Right renal pelvis (tissue), 4 donors: ENCODE measurements at regions not wholly inside any gene's neighbourhood (a gene's known extent, or its start where the extent isn't known, plus 50 kb on each side); places are given as distances from the start of the nearest gene placed in this dataset.
"Not testable (repeated sequence)": the region's sequence is repeated elsewhere in the genome, so short reads cannot be mapped to it uniquely, and the experiment has no call there.

Experiments used
- DNase-seq, 4 donors: peaks; one replicate each; pipeline ENCODE4 v3.0.0-alpha.2; 2013; ENCODE audit warnings: low read depth in 4 of 4, low spot score in 3 of 4, missing footprints in 1 of 4

GRCh38 chr9:99666571-99666970 lies 155.1 kb upstream of the NR4A3 start:
- DNase-seq: no peak

- not testable (repeated sequence) for DNase-seq
Measured at GRCh38 chr9:99670886-99671285, 150.8 kb upstream of the NR4A3 start.

- no peak for DNase-seq
Measured at GRCh38 chr9:99677281-99677680, 144.4 kb upstream of the NR4A3 start.

- DNase-seq: no peak
Measured at GRCh38 chr9:99678566-99678965, 143.1 kb upstream of the NR4A3 start.

- no peak for DNase-seq
Measured at GRCh38 chr9:99680191-99680590, 141.5 kb upstream of the NR4A3 start.

- DNase-seq: no peak
Measured at GRCh38 chr9:99681113-99681512, 140.6 kb upstream of the NR4A3 start.

- no peak for DNase-seq
Measured at GRCh38 chr9:99682378-99682777, 139.3 kb upstream of the NR4A3 start.

GRCh38 chr9:99682870-99683269 lies 138.8 kb upstream of the NR4A3 start:
- DNase-seq: no peak

GRCh38 chr9:99690573-99690972 lies 131.1 kb upstream of the NR4A3 start:
- no peak for DNase-seq

- DNase-seq: no peak
Measured at GRCh38 chr9:99693888-99694287, 127.8 kb upstream of the NR4A3 start.

GRCh38 chr9:99694393-99694792 lies 127.3 kb upstream of the NR4A3 start:
- DNase-seq: no peak

- DNase-seq: no peak
Measured at GRCh38 chr9:99699396-99699795, 122.3 kb upstream of the NR4A3 start.

GRCh38 chr9:99712214-99712613 lies 109.5 kb upstream of the NR4A3 start:
- DNase-seq: no peak

GRCh38 chr9:99713838-99714306 lies 107.8 kb upstream of the NR4A3 start:
- no peak for DNase-seq

GRCh38 chr9:99718631-99719030 lies 103.1 kb upstream of the NR4A3 start:
- no peak for DNase-seq

- DNase-seq: no peak
Measured at GRCh38 chr9:99720455-99721050, 101.1 kb upstream of the NR4A3 start.

- no peak for DNase-seq
Measured at GRCh38 chr9:99721898-99722297, 99.8 kb upstream of the NR4A3 start.

- DNase-seq: no peak
Measured at GRCh38 chr9:99722877-99723276, 98.8 kb upstream of the NR4A3 start.

GRCh38 chr9:99724640-99725039 lies 97.0 kb upstream of the NR4A3 start:
- DNase-seq: no peak

GRCh38 chr9:99725852-99726251 lies 95.8 kb upstream of the NR4A3 start:
- DNase-seq: no peak

GRCh38 chr9:99726758-99727157 lies 94.9 kb upstream of the NR4A3 start:
- no peak for DNase-seq

- no peak for DNase-seq
Measured at GRCh38 chr9:99730062-99730461, 91.6 kb upstream of the NR4A3 start.

GRCh38 chr9:99731950-99732349 lies 89.7 kb upstream of the NR4A3 start:
- DNase-seq: no peak
